ENCODE measurements at regions not wholly inside any gene's neighbourhood (a gene's known extent, or its start where the extent isn't known, plus 50 kb on each side); places are given as distances from the start of the nearest gene placed in this dataset.

DNA sequence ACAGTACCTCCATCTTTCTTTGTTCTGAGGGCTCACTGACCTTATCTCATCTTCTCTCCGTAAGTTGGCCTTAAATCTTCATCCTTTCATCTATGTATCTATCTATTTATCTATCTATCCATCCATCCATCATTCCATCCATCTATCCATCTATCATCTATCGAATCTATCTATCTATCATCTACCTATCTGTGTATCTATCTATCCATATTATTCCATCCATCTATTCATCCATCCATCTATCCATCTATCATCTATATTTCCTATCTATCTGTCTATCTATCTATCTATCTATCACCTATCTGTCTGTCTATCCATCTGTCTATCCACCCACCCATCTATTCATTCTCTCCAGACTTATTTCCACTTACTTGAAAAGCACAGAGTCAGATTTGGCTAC is 147.3 kb upstream of the PMEPA1 start:
- TF ChIP-seq, protein P1, sequence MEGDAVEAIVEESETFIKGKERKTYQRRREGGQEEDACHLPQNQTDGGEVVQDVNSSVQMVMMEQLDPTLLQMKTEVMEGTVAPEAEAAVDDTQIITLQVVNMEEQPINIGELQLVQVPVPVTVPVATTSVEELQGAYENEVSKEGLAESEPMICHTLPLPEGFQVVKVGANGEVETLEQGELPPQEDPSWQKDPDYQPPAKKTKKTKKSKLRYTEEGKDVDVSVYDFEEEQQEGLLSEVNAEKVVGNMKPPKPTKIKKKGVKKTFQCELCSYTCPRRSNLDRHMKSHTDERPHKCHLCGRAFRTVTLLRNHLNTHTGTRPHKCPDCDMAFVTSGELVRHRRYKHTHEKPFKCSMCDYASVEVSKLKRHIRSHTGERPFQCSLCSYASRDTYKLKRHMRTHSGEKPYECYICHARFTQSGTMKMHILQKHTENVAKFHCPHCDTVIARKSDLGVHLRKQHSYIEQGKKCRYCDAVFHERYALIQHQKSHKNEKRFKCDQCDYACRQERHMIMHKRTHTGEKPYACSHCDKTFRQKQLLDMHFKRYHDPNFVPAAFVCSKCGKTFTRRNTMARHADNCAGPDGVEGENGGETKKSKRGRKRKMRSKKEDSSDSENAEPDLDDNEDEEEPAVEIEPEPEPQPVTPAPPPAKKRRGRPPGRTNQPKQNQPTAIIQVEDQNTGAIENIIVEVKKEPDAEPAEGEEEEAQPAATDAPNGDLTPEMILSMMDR (IDR thresholded peaks at IDR 0.05; ENCODE audit: insufficient read depth, low read length, poor library complexity, severe bottlenecking) = no peak
- TF ChIP-seq EZH2phosphoT487 (conservative IDR thresholded peaks at IDR 0.05; ENCODE audit: low read length) = no peak
- H3K9me2 ChIP-seq (replicated peaks; ENCODE audit: insufficient read depth, low read length) = no peaks in the 10 kb centered on the region

GRCh38 chr20:57856658-57857057 is 146.8 kb upstream of the PMEPA1 start:
- TF ChIP-seq, protein P1 (IDR thresholded peaks at IDR 0.05; ENCODE audit: insufficient read depth, low read length, poor library complexity, severe bottlenecking) = no peak
- TF ChIP-seq EZH2phosphoT487 (conservative IDR thresholded peaks at IDR 0.05; ENCODE audit: low read length) = no peak
- H3K27me3 ChIP-seq (ENCODE audit: low read length) = no peaks in the 10 kb centered on the region

More for the DNA sequence above, 147.3 kb upstream of the PMEPA1 start:
- Histone ChIP-seq H3K79me2 (ENCODE audit: insufficient read depth, low read length) (no peaks in the 10 kb centered on the region), H3K27ac (ENCODE audit: low read depth, low read length) (no peak overlapping the region), H3K27me3 (ENCODE audit: low read length) (no peaks in the 10 kb centered on the region), H2AFZ (ENCODE audit: low read depth, low read length, severe bottlenecking) (no peak overlapping the region), H3K36me3 (ENCODE audit: low read length) (no peaks in the 10 kb centered on the region), H3K9ac (ENCODE audit: low read length) (no peak overlapping the region), H4K20me1 (ENCODE audit: low read depth, low read length) (no peaks in the 10 kb centered on the region), H3K9me3 (ENCODE audit: insufficient read depth, low read length) (no peaks in the 10 kb centered on the region), H3K4me3 (ENCODE audit: insufficient read depth, low read length, poor library complexity, severe bottlenecking) (no peak overlapping the region), H3F3A (ENCODE audit: insufficient read depth) (no peaks in the 10 kb centered on the region), H3K4me2 (ENCODE audit: low read depth, low read length, poor library complexity, severe bottlenecking) (no peak overlapping the region)

GRCh38 chr20:57851796-57852195 is 142.0 kb upstream of the PMEPA1 start:
- Histone ChIP-seq H3K27ac (ENCODE audit: low read depth, low read length) (no peak overlapping the region), H3K9me2 (replicated peaks; ENCODE audit: insufficient read depth, low read length) (no peaks in the 10 kb centered on the region), H3K36me3 (ENCODE audit: low read length) (no peaks in the 10 kb centered on the region), H4K20me1 (ENCODE audit: low read depth, low read length) (no peaks in the 10 kb centered on the region), H3K9me3 (ENCODE audit: insufficient read depth, low read length) (no peaks in the 10 kb centered on the region), H3K27me3 (ENCODE audit: low read length) (no peaks in the 10 kb centered on the region), H3F3A (ENCODE audit: insufficient read depth) (no peaks in the 10 kb centered on the region), H3K9ac (ENCODE audit: low read length) (no peak overlapping the region), H3K4me3 (ENCODE audit: insufficient read depth, low read length, poor library complexity, severe bottlenecking) (no peak overlapping the region), H2AFZ (ENCODE audit: low read depth, low read length, severe bottlenecking) (no peak overlapping the region), H3K79me2 (ENCODE audit: insufficient read depth, low read length) (no peaks in the 10 kb centered on the region), H3K4me2 (ENCODE audit: low read depth, low read length, poor library complexity, severe bottlenecking) (no peak overlapping the region)
- TF ChIP-seq, protein P1 (IDR thresholded peaks at IDR 0.05; ENCODE audit: insufficient read depth, low read length, poor library complexity, severe bottlenecking) = no peak
- TF ChIP-seq EZH2phosphoT487 (conservative IDR thresholded peaks at IDR 0.05; ENCODE audit: low read length) = no peak

More at GRCh38 chr20:57856658-57857057, 146.8 kb upstream of the PMEPA1 start:
- Histone ChIP-seq H3K9ac (ENCODE audit: low read length) (no peak overlapping the region), H3K4me2 (ENCODE audit: low read depth, low read length, poor library complexity, severe bottlenecking) (no peak overlapping the region), H3F3A (ENCODE audit: insufficient read depth) (no peaks in the 10 kb centered on the region), H3K4me3 (ENCODE audit: insufficient read depth, low read length, poor library complexity, severe bottlenecking) (no peak overlapping the region), H3K79me2 (ENCODE audit: insufficient read depth, low read length) (no peaks in the 10 kb centered on the region), H3K27ac (ENCODE audit: low read depth, low read length) (no peak overlapping the region), H4K20me1 (ENCODE audit: low read depth, low read length) (no peaks in the 10 kb centered on the region), H2AFZ (ENCODE audit: low read depth, low read length, severe bottlenecking) (no peak overlapping the region), H3K36me3 (ENCODE audit: low read length) (no peaks in the 10 kb centered on the region), H3K9me3 (ENCODE audit: insufficient read depth, low read length) (no peaks in the 10 kb centered on the region), H3K9me2 (replicated peaks; ENCODE audit: insufficient read depth, low read length) (no peaks in the 10 kb centered on the region)
